Stimulated activated CD4-positive, alpha-beta T cell treated with anti-CD3 and anti-CD28 coated beads, TNF-alpha, amount 100 ng/mL, for 48 hours (primary cell): ENCODE measurements at regions not wholly inside any gene's neighbourhood (a gene's known extent, or its start where the extent isn't known, plus 50 kb on each side); places are given as distances from the start of the nearest gene placed in this dataset.
"Not testable (repeated sequence)": the region's sequence is repeated elsewhere in the genome, so short reads cannot be mapped to it uniquely, and the experiment has no call there.

Source experiments
- DNase-seq, 3 donors: peaks; one replicate each; pipeline ENCODE4 v3.0.0-alpha.2; 2020; ENCODE audit warnings: low read depth in 3 of 3

DNA sequence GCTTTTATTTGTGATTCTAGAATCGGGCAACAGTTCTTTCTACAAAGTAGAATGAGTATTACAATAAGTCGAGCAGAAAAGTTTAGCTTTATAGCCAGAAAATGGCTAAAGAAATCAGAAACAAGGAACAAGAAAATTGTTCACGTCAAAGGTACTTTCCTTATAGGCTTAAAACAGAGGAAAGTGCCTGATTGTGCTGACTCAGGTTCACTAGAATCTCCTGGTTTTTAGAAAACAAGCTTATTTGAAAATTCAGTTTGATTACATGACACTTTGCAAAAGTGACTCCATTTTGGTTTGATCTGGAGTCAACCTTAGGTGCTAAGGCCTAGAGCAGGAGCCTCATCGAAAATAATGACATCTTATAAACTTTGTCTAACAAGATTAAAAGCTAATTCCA lies 564.7 kb upstream of the FLRT2 start:
- no peak for DNase-seq

DNA sequence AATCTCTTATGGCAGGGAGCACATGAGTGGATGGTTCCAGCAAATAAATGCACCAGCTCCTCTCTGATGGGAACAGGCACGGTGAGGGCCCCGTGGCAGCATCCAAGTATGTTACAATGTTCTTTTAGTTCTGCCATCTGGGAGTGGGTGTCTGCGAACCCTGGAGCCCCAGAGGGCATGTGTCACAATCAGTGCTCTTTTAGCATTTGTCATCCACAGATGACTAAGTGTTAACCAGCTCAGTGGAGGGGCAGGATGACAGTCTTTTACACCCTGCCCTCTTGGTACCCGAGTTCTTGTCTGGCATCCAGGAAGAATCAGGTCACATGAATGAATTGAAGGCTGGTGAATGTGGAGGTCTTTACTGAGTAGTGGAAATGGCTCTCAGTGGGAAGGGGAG lies 560.4 kb upstream of the FLRT2 start:
- no peak for DNase-seq

DNA sequence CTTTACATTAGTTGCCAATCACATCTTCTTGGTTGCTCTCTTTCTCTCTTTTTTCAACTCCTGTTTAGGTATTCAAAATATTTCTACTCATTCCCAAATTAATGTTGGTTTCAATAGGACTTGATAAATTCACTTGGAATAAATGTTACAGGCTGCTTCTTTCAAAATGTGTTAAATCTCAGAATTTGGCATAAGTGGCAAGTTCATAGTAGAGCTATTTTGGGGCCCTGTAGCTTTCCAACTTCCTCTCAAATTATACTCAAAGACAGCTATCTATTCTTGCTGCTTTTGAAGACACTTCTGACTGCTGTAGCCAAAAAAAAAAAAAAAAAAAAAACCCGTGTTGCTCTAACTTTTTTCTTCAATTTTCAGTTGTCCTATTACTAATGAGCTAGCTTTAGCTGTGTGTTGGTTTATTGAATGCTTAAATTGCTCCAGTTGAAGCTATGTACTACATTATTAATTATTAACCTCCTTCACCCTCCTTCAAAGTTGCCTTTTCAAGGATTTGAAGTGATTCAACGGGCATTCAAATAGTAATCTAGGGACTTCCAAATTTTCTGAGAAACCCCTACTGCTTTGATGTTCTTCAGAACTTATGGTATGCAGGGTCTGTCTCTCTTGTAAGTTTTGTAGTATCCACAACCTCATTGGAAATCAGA lies 554.6 kb upstream of the FLRT2 start:
- no peak for DNase-seq

DNA sequence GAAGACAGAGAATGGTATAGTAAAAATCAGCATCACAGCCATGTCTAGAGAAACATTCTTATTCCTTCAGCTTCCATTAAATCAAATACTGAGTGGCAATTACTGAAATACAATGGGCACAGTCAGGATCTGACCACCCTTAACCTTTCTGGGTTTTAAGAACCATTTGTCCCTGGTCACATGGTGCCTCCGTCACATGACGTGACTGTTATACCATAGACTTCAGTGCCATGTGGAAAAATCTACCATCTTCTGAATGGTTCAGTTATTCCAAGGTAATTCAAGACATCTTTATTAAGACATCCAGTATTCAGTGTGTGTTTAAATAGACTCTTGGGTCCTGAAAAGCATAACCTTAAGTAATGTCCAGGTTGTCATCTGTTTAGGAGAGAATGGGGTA lies 553.1 kb upstream of the FLRT2 start:
- DNase-seq: no peak

DNA sequence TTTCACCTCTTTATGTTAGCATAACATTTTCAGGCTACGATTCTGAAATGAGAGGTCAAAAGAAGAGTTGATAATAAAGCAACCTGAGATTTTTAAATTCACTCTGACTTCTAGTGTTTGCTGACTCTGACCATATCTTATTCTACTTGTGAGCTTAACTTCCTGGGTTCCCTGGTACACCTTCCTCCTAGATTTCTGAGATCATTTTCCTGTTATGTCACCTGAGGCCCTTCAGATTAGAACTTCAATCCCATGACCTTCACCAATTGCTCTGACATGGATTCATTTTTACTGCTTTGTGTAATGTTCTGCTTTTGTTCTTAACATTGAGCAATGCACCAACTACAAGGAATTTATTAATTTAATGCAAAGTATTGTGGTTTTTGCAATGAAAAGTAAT lies 542.9 kb upstream of the FLRT2 start:
- DNase-seq: no peak

DNA sequence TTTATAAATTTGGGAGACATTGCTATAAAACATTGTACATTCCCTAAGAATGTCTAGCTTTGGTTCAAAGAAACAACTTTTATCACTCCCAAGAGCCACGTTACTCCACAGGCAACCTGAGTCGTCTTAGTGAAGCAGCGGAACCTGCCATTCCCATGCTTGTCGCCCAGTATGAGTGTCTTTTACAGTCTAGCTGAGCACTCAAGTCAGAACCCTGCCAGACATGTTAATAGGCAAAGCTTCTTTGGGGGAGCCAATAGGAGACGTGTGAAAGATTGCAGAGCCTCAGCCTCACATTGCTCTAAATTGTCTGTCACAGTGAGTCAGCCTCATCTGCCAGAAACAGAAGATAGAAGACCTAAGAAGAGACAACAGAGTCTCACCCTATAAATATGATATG lies 541.6 kb upstream of the FLRT2 start:
- no peak for DNase-seq

DNA sequence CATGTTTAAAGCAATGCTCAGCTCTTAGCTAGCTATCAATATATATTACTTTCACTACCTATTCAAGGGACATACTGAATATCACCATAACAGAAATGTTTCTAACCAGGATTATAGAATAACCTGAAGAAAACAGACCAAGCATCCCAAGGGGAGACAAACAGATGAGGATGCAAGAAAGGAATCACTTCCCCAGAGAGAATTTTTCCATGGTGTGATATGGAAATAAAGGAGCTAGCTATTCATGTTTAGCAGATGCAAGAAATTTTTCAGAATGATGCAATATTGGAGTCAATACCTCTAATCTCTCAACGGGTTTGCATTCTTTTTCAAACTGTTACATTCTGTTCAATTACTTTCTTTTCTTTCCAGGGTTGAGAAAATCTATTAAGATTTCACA lies 538.9 kb upstream of the FLRT2 start:
- DNase-seq: no peak

DNA sequence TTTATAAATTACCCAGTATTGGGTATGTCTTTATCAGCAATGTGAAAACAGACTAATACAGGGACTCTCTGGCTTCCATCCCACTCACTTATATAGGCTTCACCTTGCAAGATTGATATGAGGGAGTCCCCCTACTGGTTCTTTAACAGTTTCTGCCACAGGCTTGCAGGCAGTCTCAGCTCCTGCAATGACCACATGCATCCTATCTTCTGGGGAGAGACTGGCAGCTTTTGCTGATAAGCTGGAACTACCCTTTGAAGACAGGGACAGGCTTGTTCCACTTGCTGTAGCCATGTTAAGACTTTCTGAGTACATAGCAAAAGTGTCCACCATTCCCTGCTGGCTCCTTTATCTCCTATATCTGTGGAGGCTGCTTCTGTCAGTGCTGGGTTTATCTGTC lies 531.7 kb upstream of the FLRT2 start:
- DNase-seq: no peak

DNA sequence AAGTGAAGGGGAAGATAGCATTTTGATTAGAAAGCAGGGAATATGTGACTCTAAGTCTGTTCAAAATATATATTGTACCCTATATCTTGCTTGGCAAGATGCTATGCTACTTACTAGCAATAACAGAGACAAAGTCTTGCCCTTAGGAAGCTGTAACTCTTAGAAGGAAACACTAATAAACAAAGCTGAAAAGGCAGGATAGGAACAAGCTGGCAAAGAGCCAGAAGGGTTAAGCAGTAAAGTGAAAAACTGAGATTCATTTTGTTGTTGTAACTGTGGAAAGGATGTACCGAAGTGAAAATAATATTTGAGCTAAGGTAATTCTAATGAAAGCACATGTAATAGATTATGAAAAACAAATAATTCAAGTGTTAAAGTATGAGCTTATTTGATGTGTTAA lies 527.1 kb upstream of the FLRT2 start:
- DNase-seq: no peak

DNA sequence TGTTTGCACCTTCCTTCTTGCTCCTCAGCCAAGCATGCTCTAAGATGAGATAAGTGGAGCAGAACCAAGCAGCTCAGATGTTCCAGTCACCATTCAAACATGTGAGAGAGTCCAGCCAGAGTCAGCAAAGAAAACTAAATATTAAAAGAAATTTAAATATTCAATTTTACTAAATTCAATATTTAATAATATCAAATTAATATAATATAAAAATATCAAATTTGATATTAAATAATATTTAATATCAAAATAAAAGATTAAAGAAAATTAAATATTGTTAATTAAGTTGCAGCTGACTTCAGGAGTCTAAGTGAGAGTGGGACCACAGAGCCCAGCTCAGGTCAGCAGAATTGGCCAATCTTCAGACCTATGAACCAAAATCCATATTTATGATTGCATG lies 526.1 kb upstream of the FLRT2 start:
- DNase-seq: no peak

DNA sequence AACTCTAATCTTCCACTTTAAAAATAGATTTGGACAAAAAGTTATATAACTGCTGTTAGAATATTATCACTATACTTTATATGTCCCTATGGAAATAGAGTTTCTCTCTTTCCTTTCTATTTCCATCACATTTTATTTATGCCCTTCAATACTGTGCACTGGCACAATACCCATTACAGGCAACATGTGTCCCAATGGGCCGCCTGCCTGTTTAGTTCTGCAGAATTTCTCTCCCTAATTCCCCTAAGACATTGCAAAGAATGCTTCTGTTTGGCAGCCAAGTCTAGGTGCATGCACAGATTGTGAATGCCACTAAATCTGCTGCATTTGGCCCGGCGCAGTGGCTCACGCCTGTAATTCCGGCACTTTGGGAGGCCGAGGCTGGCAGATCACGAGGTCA lies 520.4 kb upstream of the FLRT2 start:
- DNase-seq: no peak

DNA sequence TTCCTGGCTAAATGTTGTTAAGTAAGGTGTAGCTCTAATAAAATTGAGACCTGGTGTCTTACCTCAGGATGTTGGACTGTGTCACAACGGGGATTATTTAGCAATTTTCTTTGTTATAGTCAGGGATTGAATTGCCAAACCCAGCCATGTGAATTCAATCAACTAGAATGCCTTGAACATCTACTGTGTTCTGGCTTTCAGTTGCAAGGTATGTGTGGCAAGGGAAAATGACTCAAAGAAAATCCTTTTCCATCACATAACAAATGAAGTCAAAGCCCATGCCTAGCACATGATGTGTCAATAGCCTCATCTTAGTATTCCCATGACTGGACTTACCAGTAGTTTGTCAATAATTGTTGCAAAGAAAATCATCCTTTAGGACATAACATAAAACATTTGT lies 519.8 kb upstream of the FLRT2 start:
- no peak for DNase-seq

DNA sequence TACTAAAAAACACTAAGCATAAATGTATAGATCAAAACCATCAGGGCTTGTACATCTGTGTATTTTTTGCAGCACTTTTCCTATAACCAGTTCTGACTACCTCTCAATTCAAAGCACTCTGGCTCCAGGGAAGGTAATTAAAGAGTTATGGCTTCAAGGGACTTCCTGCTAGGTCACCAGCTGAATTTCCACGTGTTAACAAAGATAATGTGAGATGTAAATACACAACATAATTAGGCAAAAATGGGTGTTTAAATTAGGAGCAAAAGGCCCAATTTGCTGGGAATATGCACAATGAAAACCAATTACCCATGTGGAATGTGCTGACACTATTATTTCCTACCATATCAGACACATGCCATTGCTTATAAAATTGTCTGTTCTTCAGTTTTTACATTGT lies 513.4 kb upstream of the FLRT2 start:
- no peak for DNase-seq

DNA sequence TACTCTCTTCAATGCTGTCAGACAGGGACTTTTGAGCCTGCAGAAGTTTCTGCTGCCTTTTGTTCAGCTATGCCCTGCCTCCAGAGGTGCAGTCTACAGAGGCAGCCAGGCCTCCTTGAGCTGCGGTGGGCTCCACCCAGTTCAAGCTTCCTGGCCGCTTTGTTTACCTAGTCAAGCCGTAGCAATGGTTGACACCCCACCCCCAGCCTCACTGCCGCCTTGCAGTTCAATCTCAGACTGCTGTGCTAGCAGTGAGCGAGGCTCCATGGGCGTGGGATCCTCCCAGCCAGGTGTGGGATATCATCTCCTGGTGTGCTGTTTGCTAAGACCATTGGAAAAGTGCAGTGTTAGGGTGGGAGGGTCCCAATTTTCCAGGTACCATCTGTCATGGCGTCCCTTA lies 506.1 kb upstream of the FLRT2 start:
- DNase-seq: not testable (repeated sequence)

DNA sequence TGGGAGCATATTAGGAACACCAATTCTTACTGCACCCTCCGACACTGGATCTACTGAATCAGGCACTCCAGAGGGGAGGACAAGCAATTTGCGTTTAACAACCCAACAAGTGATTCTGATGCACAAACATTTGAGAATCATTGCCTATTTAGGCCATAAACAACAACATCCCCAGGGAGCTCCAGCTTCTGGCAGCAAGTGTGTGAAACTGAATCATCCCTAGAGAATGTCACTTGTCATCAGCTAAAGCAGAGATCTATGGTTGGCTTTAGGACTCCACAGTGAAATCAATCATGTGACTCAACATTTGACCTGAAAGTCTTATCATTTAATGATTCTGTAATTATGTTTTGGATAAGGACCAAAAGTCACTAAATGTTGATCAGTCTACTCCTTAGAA lies 505.0 kb upstream of the FLRT2 start:
- DNase-seq: no peak

DNA sequence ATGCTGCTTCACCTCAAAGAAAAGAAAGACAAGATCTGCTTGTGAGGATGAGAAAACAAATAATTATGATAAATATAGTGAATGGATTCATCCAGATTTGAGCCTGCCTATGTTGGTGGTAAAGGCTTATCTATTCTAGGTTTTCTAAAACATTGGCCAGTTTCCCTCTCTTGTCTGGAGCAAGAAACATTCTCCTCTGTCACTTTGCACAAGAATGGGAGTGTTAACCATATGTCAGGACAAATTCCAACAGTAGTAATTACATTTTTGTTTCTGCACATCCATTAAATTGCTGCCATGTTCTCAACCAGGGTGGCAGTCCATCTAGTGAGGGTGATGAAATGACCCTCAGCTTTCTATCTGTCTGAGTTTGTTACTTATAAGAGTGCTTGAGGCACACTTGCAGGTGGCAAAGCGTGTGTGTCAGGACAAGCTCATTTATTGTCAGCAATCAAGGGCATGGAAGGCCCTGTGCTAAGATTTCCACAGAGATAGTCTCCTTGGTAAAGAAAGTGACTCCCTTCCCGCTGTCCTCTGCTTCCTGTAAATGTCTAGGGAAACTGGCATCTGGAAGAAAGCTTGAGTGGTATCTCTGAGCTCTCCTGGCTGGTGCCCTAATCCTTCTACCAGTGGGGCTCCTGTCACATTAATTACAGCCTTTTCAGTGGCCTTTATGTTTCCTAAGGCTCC lies 502.1 kb upstream of the FLRT2 start:
- DNase-seq: no peak

DNA sequence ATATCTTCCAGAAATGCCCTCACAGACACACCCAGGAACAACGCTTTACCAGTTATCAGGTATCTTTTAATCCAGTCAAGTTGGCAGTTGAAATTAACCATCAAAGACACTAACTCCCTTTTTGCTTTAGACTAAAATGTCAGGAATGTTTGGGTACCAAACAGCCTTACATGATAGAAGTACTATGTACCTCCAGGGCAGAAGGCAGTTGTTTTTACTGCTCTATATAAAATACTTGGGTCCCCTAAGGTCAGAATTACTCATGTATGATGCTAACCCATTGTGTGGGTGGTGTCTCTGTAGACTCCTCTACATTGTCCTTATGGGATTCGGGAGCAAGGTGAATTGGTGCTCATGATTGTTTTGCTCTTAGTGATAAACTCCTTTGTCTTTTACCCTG lies 492.5 kb upstream of the FLRT2 start:
- no peak for DNase-seq

DNA sequence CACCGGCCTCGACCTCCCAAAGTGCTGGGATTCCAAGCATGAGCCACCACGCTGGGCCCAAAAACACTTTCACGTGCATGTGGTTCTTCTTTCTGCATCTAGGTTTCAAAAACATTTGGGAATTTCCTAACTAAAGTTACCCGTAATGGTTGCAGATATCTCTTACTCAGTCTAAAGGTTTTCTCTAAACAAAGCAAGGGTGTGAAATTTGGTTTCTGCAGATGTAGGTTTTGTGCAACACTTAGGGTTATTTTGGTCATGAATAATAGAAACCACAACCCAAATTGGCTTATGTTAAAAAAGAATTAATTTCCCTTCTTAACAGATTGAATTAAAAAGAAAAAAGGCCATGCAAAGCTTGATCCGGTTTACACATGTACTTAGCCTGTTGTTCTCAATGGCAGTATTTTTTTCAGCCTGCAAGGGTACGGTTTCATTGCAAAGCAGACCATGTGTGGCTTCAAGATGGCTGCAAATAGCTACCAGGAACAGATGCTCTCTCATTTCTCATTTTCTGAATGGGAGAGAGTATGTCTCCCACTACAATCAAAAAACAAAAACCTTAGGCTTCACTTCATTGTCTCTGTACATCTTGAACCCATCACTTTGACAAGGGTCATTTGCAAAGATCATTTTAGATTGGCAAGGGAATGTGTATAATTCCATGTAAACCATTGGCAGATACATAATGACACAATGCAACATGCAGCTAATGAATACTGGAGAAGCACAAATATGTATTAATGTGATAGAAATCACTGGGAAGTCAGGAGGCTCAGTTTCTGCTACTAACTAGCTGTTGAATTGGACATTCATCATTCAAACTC lies 491.2 kb upstream of the FLRT2 start:
- DNase-seq: no peak

DNA sequence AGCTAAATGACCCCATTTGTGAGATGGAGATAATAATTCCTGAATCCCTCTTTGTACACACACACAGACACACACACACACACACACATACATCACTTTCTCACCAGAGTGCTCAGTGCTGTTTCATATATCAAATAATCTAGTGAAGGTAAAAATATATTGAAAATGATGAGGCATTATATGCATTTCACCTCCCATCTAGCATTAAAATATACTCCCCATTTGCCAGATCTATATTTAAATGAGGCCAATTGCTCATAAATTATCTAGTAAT lies 490.7 kb upstream of the FLRT2 start:
- DNase-seq: no peak

DNA sequence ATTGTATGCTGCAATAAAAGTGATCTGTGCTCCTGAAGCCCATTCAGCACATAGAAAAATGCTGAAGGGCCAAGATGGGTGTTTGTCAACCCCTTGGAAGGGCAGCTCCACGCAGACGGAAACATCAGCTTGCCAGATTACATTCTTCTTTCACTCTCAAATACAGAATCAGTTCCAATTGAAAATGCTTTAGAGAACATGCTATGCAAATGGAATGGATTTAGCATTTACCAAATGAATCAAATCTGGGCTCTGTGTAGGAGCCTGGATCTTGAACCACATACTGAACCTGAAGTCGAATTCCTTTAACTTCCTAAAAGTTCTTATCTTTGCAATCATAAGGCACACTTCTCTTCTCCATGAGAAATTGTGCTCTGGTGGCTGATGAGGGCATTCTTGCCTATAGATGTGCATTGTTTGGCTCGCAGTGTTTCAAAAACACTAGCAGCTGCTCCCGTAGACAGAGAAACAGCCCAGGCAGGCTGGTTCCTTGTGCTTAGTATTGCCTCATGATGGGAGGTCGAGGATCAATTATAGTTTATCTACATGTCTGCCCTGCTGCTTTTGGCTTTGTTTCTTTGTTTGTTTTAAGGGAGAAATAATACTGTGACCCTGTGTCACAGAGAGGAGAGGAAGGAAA lies 489.8 kb upstream of the FLRT2 start:
- DNase-seq: no peak

DNA sequence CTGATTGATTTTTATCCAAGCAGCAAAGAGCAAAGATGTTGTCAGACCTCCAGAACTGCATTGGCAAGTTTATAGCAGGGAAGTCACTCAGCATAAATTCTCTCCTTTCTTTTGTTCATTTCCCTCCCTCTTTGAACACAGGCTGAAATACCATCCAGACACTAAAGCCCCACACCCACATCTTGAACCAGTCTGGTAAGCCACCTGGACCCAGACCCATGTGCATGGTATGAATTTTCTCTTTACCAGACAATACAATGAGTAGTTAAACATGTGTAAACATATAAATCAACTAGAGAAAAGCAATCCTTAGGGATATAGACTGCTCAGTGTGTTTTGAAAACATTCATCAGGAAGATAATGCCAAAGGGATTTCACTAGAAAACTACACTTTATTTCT lies 488.3 kb upstream of the FLRT2 start:
- DNase-seq: no peak

DNA sequence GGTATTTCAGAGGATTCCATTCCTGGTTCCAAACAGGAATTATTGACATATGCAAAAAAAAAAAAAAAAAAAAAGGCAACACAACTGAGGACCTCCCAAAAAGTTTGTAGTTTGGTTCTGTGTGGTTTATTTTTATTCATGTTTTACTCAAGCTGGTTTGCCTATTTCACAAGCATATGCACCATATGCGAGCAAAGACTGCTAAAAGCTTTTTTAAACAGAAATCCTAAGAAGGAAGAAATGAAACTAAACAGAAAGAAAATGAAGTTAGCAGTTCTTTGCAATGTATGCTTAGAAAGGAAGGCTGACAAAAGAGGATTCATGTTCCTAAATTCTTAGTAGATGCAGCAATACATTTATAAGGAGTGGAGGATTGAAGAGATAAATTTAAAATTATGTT lies 487.6 kb upstream of the FLRT2 start:
- DNase-seq: no peak

DNA sequence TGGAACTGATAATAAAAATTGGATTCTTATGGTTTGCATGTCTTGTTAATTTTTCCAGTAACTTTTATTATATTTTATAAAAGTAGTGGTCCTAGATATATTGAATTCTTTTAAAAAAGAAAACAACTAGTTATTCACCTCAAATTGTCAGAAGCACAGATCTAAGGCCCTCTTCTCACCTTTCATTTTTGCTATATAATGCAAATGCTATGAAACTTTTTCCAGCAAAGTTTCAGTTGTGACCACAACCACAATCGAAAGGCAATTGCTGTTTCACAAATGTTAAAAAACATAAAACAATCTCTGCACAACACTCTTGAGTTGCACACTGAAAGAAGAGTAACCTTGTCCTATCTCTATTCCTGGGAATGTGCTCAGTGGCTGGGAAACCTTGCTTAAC lies 479.8 kb upstream of the FLRT2 start:
- DNase-seq: no peak
